ENCODE measurements at regions not wholly inside any gene's neighbourhood (a gene's known extent, or its start where the extent isn't known, plus 50 kb on each side); places are given as distances from the start of the nearest gene placed in this dataset.

DNA sequence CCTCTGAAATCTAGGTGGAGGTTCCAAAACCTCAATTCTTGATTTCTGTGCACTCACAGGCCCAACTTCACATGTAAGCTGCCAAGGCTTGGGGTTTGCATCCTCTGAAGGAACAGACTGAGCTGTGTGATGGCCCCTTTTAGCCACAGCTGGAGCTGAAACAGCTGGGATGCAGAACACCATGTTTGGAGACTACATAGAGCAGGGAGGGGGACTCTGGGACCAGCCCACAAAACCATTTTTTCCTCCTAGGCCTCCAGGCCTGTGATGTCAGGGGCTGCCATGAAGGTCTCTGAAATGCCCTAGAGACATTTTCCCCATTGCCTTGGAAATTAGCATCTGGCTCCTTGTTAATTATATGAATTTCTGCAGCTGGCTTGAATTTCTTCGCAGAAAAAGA lies 1025.9 kb upstream of the NOVA1 start:
- TF ChIP-seq POLR2A (IDR thresholded peaks at IDR 0.05) = no peak
- TF ChIP-seq, protein P1, sequence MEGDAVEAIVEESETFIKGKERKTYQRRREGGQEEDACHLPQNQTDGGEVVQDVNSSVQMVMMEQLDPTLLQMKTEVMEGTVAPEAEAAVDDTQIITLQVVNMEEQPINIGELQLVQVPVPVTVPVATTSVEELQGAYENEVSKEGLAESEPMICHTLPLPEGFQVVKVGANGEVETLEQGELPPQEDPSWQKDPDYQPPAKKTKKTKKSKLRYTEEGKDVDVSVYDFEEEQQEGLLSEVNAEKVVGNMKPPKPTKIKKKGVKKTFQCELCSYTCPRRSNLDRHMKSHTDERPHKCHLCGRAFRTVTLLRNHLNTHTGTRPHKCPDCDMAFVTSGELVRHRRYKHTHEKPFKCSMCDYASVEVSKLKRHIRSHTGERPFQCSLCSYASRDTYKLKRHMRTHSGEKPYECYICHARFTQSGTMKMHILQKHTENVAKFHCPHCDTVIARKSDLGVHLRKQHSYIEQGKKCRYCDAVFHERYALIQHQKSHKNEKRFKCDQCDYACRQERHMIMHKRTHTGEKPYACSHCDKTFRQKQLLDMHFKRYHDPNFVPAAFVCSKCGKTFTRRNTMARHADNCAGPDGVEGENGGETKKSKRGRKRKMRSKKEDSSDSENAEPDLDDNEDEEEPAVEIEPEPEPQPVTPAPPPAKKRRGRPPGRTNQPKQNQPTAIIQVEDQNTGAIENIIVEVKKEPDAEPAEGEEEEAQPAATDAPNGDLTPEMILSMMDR (IDR thresholded peaks at IDR 0.05) = no peak
